Islet precursor cell (in vitro differentiated cells): ENCODE measurements at regions not wholly inside any gene's neighbourhood (a gene's known extent, or its start where the extent isn't known, plus 50 kb on each side); places are given as distances from the start of the nearest gene placed in this dataset.

Experiments used
- DNase-seq: peaks from one replicate; pipeline ENCODE4 v3.0.0-alpha.2; 2018

- DNase-seq, result no peak
Observed at GRCh38 chr2:192277494-192278109, 82.9 kb upstream of the TMEFF2 start.

GRCh38 chr2:192275632-192276031, 80.9 kb upstream of the TMEFF2 start:
- no peak for DNase-seq

- no peak for DNase-seq
Observed at GRCh38 chr2:192267484-192267883, 72.8 kb upstream of the TMEFF2 start.

- DNase-seq, result no peak
Observed at GRCh38 chr2:192265751-192266150, 71.0 kb upstream of the TMEFF2 start.

- DNase-seq, result no peak
Observed at GRCh38 chr2:192254444-192254843, 59.7 kb upstream of the TMEFF2 start.

GRCh38 chr2:192253692-192254091, 59.0 kb upstream of the TMEFF2 start:
- DNase-seq, result no peak

- no peak for DNase-seq
Observed at GRCh38 chr2:192250961-192251360, 56.2 kb upstream of the TMEFF2 start.

- DNase-seq, result no peak
Observed at GRCh38 chr2:192247456-192247855, 52.7 kb upstream of the TMEFF2 start.

GRCh38 chr2:192246297-192246696, 51.6 kb upstream of the TMEFF2 start:
- DNase-seq, result no peak

- DNase-seq, result no peak
Observed at GRCh38 chr2:192245329-192245728, 50.6 kb upstream of the TMEFF2 start.
